ENCODE measurements at regions not wholly inside any gene's neighbourhood (a gene's known extent, or its start where the extent isn't known, plus 50 kb on each side); places are given as distances from the start of the nearest gene placed in this dataset.

DNA sequence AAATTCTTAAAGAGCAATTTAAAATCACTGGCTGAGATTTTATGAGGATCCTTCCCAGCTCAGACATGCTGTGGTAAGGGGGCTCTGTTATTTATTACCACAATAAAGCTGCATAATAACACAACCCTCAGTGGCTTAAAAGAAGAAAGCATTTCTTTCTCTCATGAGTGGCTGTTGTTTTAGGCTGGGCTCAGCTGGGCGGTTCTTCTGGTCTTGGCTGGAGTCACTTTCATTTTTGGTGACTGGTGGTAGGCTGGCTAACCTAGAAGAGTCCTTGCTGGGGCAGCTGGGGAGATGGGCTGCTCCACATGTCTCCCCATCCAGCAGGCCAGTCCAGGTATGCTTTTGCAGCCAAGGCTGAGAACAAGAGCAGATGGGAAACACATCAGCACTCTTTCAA, 113.0 kb upstream of the MSX1 start:
- H3K4me1 ChIP-seq (ENCODE audit: control insufficient read depth, insufficient read depth, low read length, unreplicated experiment), result no peaks in the 10 kb centered on the region
- no peak overlapping the region for H2AFZ ChIP-seq (ENCODE audit: low read length, unreplicated experiment)

DNA sequence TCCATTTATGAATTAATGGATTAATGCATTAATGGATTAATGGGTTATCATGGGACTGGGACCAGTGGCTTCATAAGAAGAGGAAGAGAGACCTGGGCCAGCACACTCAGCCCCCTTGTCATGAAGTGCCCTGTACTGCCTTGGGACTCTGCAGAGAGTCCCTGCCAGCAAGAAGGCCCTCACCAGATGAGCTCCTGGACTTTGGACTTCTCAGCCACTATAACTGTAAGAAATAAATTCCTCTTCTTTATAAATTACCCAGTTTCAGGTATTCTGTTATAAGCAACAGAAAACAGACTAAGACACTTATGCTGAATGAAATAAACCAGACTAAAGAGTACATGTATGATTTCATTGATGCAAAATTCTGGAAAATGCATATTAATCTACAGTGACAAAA, 119.4 kb upstream of the MSX1 start:
- no peak overlapping the region for H3K4me3 ChIP-seq (ENCODE audit: low read depth, low read length)

More for the DNA sequence above, 113.0 kb upstream of the MSX1 start:
- no peaks in the 10 kb centered on the region for H3K36me3 ChIP-seq (ENCODE audit: insufficient read depth, low read length)
- no peak overlapping the region for H3K27ac ChIP-seq (ENCODE audit: low read depth, low read length)
- H3K79me2 ChIP-seq (ENCODE audit: control insufficient read depth, insufficient read depth, low read length, unreplicated experiment), result no peaks in the 10 kb centered on the region
- H3K27me3 ChIP-seq (ENCODE audit: insufficient read depth, low read length), result peaks cover 37% of the 10 kb centered on the region
- no peak overlapping the region for H3K4me3 ChIP-seq (ENCODE audit: low read depth, low read length)

DNA sequence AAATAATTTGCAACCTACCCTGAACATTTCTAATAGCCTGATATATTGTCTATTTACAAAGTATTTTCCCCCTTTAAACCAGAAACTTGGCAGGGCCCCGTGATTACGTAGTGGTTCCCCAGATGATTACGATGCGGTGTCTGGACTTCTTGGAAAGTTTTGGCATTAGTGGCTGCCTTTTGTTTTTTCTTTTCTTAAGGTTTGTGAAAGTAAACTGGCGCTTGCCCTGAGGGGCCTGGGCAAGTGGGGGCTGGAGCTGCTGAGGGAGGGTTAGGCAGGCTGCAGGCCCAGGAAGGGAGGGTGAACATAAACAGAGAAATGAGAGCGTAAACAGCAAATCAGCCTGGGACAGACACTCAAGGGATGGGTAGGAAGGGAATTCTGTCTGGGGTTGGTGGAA, 123.6 kb upstream of the MSX1 start:
- Histone ChIP-seq H3K27ac (ENCODE audit: low read depth, low read length) (no peak overlapping the region), H3K36me3 (ENCODE audit: insufficient read depth, low read length) (no peaks in the 10 kb centered on the region), H3K4me1 (ENCODE audit: control insufficient read depth, insufficient read depth, low read length, unreplicated experiment) (no peaks in the 10 kb centered on the region), H3K4me3 (ENCODE audit: low read depth, low read length) (no peak overlapping the region), H3K27me3 (ENCODE audit: insufficient read depth, low read length) (peaks cover 72% of the 10 kb centered on the region), H2AFZ (ENCODE audit: low read length, unreplicated experiment) (no peak overlapping the region), H3K79me2 (ENCODE audit: control insufficient read depth, insufficient read depth, low read length, unreplicated experiment) (no peaks in the 10 kb centered on the region)

More for the DNA sequence above, 119.4 kb upstream of the MSX1 start:
- Histone ChIP-seq H3K79me2 (ENCODE audit: control insufficient read depth, insufficient read depth, low read length, unreplicated experiment) (no peaks in the 10 kb centered on the region), H3K36me3 (ENCODE audit: insufficient read depth, low read length) (no peaks in the 10 kb centered on the region), H3K27ac (ENCODE audit: low read depth, low read length) (no peak overlapping the region), H3K27me3 (ENCODE audit: insufficient read depth, low read length) (peaks cover 58% of the 10 kb centered on the region), H2AFZ (ENCODE audit: low read length, unreplicated experiment) (no peak overlapping the region), H3K4me1 (ENCODE audit: control insufficient read depth, insufficient read depth, low read length, unreplicated experiment) (no peaks in the 10 kb centered on the region)

DNA sequence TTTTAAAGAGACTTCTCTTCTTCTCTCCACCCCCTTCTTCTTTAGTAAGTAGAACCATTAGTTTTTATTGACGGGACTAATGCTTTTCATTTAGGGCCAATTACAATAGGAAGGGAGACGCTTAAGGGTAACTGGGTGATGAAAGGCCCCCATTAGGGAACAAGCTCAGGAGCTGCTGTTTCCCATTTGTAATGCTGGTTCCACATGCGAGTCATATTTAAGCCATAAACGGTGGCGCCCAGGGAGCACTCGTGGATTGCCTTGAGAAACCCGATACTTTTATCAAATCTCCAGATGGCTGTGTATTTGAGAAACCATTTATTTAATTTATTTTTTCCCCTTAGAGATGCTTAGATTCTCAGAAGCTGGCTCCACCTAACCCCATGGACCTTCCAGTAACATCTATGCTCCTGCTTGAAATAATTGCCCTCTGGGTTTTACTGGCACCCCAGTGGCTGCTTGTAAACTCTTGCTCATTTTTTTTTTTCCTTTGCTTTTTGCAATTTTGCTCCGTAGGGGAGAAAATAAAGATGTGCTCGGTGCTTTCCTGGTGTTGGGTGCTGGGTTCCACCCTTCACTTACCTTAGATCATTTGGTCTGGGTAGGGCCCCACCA, 124.2 kb upstream of the MSX1 start:
- H3K36me3 ChIP-seq (ENCODE audit: insufficient read depth, low read length), result no peaks in the 10 kb centered on the region
- H3K27ac ChIP-seq (ENCODE audit: low read depth, low read length), result no peak overlapping the region
- no peaks in the 10 kb centered on the region for H3K79me2 ChIP-seq (ENCODE audit: control insufficient read depth, insufficient read depth, low read length, unreplicated experiment)
- H2AFZ ChIP-seq (ENCODE audit: low read length, unreplicated experiment), result no peak overlapping the region
- no peaks in the 10 kb centered on the region for H3K4me1 ChIP-seq (ENCODE audit: control insufficient read depth, insufficient read depth, low read length, unreplicated experiment)
- peaks cover 69% of the 10 kb centered on the region for H3K27me3 ChIP-seq (ENCODE audit: insufficient read depth, low read length)
- H3K4me3 ChIP-seq (ENCODE audit: low read depth, low read length), result no peak overlapping the region

DNA sequence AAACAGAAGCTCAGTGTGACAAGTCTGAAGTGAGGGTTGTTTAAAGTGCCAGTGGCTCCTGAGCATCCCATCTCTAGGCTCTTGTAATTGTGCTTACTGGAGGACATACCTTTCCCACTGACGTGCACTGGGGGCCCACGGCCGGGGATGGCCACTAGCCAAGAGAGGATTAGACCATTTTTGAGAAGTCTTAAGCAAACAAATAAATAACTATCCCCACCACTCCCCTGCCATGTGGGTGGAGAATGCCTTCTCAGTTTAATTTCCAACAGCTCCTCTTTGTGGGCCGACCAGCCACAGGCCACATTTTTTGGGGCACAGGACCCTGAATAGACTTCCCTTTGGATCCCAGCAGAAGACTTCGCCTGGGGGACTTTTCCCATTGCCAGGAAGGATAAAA, 125.0 kb upstream of the MSX1 start:
- H3K4me3 ChIP-seq (ENCODE audit: low read depth, low read length), result no peak overlapping the region
- no peaks in the 10 kb centered on the region for H3K4me1 ChIP-seq (ENCODE audit: control insufficient read depth, insufficient read depth, low read length, unreplicated experiment)
- no peaks in the 10 kb centered on the region for H3K36me3 ChIP-seq (ENCODE audit: insufficient read depth, low read length)
- H3K27ac ChIP-seq (ENCODE audit: low read depth, low read length), result no peak overlapping the region
- no peaks in the 10 kb centered on the region for H3K79me2 ChIP-seq (ENCODE audit: control insufficient read depth, insufficient read depth, low read length, unreplicated experiment)
- H2AFZ ChIP-seq (ENCODE audit: low read length, unreplicated experiment), result no peak overlapping the region
- H3K27me3 ChIP-seq (ENCODE audit: insufficient read depth, low read length), result peaks cover 68% of the 10 kb centered on the region

DNA sequence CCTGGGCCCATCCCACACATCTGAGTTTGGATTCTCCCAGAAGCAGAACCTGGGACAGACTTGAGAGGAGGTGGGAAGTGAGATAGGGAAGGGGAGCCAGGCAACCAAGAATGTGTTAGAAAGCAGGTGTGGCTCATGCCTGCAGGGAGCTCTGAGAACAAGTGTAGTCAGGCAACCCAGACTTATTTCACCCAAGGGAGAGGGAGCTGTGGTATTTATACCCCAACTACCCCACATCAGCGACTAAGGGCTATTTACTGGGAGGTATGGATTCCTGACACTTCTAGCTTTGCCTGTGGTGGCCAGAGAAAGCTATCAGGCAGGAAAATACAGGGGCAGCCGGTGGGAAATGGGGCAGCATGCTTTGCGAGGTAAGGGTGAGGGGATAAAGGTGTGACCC, 125.8 kb upstream of the MSX1 start:
- no peaks in the 10 kb centered on the region for H3K79me2 ChIP-seq (ENCODE audit: control insufficient read depth, insufficient read depth, low read length, unreplicated experiment)
- no peak overlapping the region for H3K27ac ChIP-seq (ENCODE audit: low read depth, low read length)
- peaks cover 68% of the 10 kb centered on the region for H3K27me3 ChIP-seq (ENCODE audit: insufficient read depth, low read length)
- no peaks in the 10 kb centered on the region for H3K4me1 ChIP-seq (ENCODE audit: control insufficient read depth, insufficient read depth, low read length, unreplicated experiment)
- H3K36me3 ChIP-seq (ENCODE audit: insufficient read depth, low read length), result no peaks in the 10 kb centered on the region
- H2AFZ ChIP-seq (ENCODE audit: low read length, unreplicated experiment), result no peak overlapping the region
- H3K4me3 ChIP-seq (ENCODE audit: low read depth, low read length), result no peak overlapping the region

DNA sequence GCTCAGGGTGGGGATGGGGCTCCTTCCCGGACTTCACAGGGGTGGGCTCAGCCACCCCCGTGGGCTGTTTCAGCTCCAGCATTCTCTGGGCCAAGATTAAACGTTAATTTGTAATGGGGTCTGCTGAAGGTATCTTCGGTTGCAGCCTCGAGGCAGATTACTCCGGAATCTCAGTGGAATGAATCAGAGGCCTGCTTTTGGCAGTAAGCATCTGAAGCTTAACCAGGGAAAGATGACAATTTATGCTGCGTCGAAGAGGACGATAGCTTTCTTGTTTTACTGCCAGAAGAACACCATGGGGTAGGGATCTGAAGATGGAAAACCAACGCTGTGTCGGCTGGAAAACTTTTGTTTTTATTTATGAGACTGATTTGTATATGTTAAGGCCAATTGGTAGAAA, 129.2 kb upstream of the MSX1 start:
- Histone ChIP-seq H3K79me2 (ENCODE audit: control insufficient read depth, insufficient read depth, low read length, unreplicated experiment) (no peaks in the 10 kb centered on the region), H3K27me3 (ENCODE audit: insufficient read depth, low read length) (peaks cover 50% of the 10 kb centered on the region), H3K4me3 (ENCODE audit: low read depth, low read length) (no peak overlapping the region), H3K27ac (ENCODE audit: low read depth, low read length) (no peak overlapping the region), H3K36me3 (ENCODE audit: insufficient read depth, low read length) (no peaks in the 10 kb centered on the region), H3K4me1 (ENCODE audit: control insufficient read depth, insufficient read depth, low read length, unreplicated experiment) (no peaks in the 10 kb centered on the region), H2AFZ (ENCODE audit: low read length, unreplicated experiment) (no peak overlapping the region)

DNA sequence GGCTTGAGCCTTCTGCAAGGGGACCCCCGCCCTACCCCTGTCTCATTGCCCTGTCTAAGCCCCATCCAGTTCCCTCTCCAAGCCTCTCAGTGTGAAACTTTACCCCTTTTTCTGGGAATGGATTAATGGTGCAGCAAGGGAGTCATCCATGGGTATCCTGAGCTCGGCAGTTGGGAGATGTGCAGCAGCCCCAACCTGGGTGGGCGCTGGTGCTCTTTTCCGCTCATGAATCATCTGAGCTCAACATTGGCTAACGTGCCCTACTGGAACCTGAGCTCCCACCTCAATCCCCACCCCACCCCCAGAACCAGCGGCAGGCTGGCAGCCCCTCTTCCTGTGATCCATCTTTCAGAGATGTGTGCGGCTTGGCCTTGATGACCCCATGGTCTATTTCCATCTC, 130.3 kb upstream of the MSX1 start:
- Histone ChIP-seq H3K27me3 (ENCODE audit: insufficient read depth, low read length) (peaks cover 44% of the 10 kb centered on the region), H2AFZ (ENCODE audit: low read length, unreplicated experiment) (no peak overlapping the region), H3K4me3 (ENCODE audit: low read depth, low read length) (no peak overlapping the region), H3K36me3 (ENCODE audit: insufficient read depth, low read length) (no peaks in the 10 kb centered on the region), H3K27ac (ENCODE audit: low read depth, low read length) (no peak overlapping the region), H3K4me1 (ENCODE audit: control insufficient read depth, insufficient read depth, low read length, unreplicated experiment) (no peaks in the 10 kb centered on the region), H3K79me2 (ENCODE audit: control insufficient read depth, insufficient read depth, low read length, unreplicated experiment) (no peaks in the 10 kb centered on the region)

DNA sequence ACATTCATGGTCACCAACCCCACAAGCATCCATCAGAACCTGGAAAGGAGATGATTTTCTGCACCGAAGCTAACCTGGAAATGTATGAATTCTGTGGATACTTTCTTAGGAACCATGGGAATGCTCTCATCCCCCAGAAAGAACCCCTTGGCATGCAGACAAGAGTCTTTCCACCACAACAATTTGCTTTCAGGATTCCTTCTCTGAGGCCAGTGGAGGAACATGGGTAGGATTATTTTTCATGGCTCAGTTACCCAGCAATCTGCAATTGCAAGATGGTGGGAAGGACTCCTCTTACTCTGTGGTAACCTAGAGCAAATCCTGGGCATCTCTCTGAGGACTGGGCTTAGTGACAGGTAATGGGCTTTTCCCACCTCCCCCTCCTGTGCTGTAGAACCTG, 131.9 kb upstream of the MSX1 start:
- Histone ChIP-seq H3K27me3 (ENCODE audit: insufficient read depth, low read length) (peaks cover 39% of the 10 kb centered on the region; the same call in 1 of the 2 replicates), H3K4me1 (ENCODE audit: control insufficient read depth, insufficient read depth, low read length, unreplicated experiment) (no peaks in the 10 kb centered on the region), H3K4me3 (ENCODE audit: low read depth, low read length) (no peak overlapping the region), H3K36me3 (ENCODE audit: insufficient read depth, low read length) (no peaks in the 10 kb centered on the region), H2AFZ (ENCODE audit: low read length, unreplicated experiment) (no peak overlapping the region), H3K27ac (ENCODE audit: low read depth, low read length) (no peak overlapping the region), H3K79me2 (ENCODE audit: control insufficient read depth, insufficient read depth, low read length, unreplicated experiment) (no peaks in the 10 kb centered on the region)

DNA sequence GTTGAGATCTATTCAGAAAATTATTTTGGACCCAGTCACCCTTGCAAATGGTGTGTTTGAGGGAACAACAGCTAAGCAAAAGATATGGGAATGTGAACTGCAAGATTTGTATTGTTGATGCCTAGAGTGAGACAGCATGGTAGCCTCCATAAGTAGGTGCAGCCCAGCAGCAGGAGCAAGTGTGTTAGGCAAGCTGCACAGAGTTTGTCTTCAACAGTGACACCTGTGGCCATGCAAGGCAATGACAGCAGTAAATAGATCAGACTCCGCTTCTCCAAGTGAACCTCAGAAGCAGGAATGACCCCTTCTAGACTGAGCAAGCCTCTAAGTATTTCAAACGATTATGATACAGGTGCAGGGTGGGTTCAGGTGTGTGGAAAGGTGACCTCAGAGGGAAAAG, 133.4 kb upstream of the MSX1 start:
- no peak overlapping the region for H3K4me3 ChIP-seq (ENCODE audit: low read depth, low read length)
- H2AFZ ChIP-seq (ENCODE audit: low read length, unreplicated experiment), result no peak overlapping the region
- H3K4me1 ChIP-seq (ENCODE audit: control insufficient read depth, insufficient read depth, low read length, unreplicated experiment), result no peaks in the 10 kb centered on the region
- H3K36me3 ChIP-seq (ENCODE audit: insufficient read depth, low read length), result no peaks in the 10 kb centered on the region
- H3K79me2 ChIP-seq (ENCODE audit: control insufficient read depth, insufficient read depth, low read length, unreplicated experiment), result no peaks in the 10 kb centered on the region
- no peak overlapping the region for H3K27ac ChIP-seq (ENCODE audit: low read depth, low read length)
- peaks cover 38% of the 10 kb centered on the region for H3K27me3 ChIP-seq (ENCODE audit: insufficient read depth, low read length)

DNA sequence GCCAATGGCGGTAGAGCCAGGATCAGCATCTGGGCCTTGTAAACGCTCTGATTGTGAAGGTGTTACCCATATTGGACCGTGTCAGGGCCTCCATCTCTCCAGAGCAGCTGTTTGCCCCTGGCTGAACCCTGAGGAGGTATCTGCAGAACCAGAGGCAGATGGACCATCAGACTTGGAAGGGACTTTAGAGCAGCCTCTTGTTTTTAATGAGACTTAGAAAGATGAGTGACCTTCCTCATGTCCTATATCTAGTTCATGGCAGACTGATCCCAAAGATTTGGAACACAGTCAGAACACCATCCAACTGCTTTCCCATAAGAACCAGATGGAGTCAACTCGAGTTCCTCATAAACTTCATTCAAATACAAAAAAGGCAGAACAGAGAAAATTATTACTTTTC, 135.1 kb upstream of the MSX1 start:
- Histone ChIP-seq H3K27me3 (ENCODE audit: insufficient read depth, low read length) (peaks cover 42% of the 10 kb centered on the region), H2AFZ (ENCODE audit: low read length, unreplicated experiment) (no peak overlapping the region), H3K4me3 (ENCODE audit: low read depth, low read length) (no peak overlapping the region), H3K79me2 (ENCODE audit: control insufficient read depth, insufficient read depth, low read length, unreplicated experiment) (no peaks in the 10 kb centered on the region), H3K27ac (ENCODE audit: low read depth, low read length) (no peak overlapping the region), H3K36me3 (ENCODE audit: insufficient read depth, low read length) (no peaks in the 10 kb centered on the region), H3K4me1 (ENCODE audit: control insufficient read depth, insufficient read depth, low read length, unreplicated experiment) (no peaks in the 10 kb centered on the region)

Measured in ACC112 (cell line).